GM19351 (cell line): ENCODE measurements at regions not wholly inside any gene's neighbourhood (a gene's known extent, or its start where the extent isn't known, plus 50 kb on each side); places are given as distances from the start of the nearest gene placed in this dataset.

Source experiments
- ATAC-seq: cut with Tn5 transposase; IDR thresholded peaks from one replicate; pipeline ENCODE4 v1.9.1; 2021; ENCODE audit warnings: mild to moderate bottlenecking, moderate library complexity; ENCODE audit not compliant: unreplicated experiment

DNA sequence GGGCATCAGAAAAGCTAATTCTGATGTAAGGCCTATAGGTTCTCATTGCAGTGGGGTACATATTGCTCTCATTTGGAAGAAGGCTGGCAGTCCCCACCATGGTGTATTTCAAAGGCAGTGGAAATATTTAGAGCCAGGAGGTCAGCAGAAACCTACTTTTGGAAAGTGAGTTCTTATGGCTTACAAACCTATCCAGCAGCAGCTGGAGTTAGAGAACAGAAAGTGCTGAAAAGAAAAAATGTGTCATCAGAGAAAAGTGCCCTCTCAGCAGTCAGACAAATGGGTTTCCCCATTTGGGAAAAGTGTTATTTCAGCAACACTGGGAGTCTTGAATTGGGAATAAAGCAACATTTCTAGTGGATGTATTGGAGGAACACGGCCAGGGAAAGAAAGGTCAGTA, 105.7 kb upstream of the IGFBP3 start:
- ATAC-seq, result no peak

DNA sequence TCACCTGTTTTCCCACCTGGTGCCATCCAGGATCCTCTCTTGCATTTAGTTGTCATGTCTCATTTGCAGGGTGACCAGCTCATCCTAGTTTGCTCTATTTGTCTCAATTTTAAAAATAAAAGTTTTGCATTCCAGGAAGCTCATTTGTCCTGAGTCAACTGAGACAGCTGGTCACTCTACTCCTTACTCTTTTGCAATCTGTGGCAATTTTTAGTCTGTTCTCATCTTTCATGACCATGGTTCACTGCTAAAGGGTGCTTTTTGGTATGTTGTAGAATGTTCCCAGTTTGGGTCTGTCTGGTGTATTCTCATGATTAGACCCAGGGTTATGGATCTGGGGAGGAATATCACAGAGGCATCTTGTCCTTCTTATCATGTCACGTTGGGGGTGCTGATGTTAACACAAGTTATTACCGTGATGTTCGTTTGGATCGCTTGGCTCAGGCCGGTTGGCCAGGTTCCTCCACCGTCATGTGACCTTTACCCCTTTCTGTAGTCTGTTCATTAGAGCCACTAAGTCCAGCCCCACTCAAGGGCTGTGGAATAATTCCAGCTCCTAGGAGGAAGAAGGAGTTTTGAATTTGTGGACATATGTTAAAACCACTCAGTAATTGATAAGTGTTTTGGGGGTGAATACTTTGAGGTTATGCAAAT, 103.3 kb upstream of the IGFBP3 start:
- no peak for ATAC-seq

DNA sequence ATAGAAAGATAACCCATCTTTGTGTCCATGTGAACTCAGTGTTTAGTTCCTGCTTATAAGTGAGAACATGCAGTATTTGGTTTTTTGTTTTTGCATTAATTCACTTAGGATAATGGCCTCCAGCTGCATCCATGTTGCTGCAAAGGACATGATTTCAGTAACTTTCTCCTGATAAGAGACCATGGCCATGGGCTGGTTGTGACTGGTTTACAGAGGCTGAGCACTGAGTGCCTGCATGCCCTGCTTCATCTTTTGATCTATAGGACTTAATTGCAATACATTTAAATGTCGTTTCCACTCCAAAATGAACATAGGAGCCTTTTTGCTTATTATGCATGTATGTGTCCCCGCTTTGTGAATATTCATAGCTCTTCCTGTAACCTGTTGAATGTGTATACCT, 101.3 kb upstream of the IGFBP3 start:
- ATAC-seq, result no peak

DNA sequence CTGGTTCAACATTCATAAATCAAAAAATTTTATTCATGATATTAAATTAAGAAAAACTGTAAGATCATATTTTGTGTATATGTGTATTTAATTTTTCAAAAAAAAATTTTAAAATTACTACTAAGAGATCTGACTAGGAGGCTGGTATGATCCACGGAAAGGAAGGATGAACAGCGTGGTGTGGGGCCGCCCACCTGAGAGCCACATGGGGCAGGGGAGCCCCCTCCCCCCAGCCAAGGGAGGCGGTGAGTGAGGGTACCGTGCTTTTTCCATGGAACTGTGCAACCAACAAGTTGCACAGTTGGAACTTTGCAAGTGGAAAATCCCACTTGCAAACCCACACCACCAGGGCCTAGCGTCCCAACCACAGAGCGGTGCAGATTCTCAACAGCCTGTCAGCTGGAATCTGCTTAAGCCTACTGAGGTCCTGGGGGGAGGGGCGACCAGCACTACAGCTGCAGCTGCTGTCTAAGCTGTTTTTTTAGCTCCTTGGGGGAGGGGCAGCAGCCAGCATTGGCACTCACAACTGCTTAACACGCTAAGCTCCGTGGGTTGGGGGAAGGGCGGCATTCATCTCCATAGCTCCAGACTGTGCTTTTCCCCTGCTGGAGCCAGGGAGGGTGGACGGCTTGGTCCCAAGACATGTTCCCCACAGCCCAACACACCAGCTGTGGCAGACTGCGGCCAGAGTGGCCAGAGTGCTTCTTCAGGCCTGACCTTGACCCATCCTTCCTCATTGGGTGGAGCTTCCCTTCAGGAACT, 94.2 kb upstream of the IGFBP3 start:
- ATAC-seq, result no peak

DNA sequence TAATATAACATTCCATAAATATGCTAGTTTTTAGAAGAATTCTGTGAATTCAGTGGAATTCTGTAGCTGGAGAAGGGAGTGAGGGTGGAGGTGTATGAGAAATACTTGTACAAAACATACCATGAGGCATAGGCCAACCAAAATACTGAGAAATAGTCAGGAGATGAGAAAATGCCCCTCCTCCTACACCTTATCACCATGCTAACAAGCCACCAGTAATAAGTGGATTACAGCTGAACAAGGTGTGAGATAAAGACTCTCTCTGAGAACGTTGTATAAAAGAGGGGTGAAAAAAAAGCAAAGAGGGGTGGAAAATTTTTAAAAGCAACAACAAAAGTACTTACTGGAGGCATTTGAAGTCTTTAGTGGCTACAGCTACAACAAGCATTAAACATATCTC, 90.4 kb upstream of the IGFBP3 start:
- no peak for ATAC-seq

DNA sequence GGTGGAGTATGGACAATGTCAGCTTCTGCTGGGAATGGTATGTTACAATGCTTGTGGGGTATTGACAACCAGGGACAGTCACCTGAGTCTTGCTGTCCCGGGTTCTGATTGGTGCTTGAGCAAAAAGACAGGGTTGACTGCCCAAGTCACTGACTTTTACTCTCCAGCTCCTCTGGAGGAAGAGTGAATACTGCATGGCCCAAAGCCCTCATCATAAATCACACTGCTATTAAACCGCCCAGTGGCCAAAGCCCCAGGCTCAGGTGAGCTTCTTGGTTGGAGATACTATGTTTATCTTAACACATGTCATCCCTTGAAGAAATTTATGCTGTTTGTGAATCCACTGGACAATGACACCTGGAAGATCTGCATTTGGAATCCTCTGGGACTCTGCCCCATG, 90.0 kb upstream of the IGFBP3 start:
- ATAC-seq, result no peak

DNA sequence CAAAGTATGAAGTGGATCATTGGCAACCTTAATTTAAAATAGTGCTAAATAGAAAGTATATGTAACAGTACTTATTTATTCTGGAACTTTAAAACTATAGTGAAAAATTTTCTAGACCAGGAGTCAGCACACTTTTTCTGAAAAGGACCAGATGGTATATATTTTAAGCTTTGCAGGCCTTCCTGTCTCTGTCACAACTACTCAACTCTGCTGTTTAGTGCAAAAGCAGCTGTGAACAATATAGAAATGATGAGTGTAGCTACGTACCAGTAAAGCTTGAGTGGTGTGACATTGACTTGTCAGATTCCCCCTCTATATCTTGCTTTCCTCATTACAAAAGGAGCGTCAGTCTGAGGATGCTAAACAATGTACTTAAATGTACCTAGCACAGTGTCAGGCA, 88.1 kb upstream of the IGFBP3 start:
- no peak for ATAC-seq

DNA sequence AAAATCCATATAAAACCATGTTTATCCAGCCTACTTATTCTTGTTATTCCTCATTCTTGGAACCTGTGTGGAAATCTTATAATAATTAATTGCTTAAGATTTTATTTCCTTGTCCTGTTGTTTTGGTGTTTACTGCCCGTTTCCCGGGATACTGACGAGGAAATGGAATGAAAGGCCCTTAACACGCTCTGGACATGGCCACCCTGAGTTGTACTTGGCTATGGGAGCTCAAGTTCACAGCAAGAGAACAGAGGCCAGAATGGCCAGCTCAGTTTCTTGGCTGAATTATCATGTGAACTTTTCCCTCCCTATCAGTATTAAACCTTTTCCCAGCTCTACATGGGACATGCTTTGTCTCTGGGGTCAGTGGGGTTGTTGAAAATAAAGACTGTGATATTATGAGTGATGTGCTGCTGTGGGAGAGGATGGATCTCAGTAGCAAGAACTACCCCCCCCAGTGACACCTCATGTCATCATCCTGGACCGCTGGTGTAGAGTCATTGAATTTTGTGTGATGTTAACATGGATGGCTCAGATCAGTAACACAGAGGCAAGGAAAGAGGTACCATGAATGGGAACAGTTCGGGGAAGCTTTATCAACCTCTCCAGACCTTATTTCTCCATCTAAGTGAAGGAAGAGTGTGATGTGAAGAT, 87.0 kb upstream of the IGFBP3 start:
- ATAC-seq, result no peak

DNA sequence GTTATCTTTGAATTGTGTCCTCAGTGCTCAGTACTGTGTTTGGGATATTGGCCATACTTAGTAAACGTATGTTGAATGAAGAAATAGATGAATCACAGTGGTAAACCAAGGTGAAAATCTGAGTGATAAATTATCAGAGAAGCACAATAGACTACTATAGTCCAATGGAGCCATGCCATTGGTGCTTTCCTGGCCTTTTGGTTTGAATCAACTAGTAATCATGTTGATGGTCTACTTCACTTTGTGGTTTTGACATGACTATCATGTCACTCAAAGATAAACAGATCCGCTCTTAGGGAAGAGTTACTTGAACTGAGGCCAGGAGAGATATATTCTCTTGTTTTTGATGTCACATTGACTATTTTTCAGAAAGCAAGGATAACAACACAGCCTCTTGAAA, 86.1 kb upstream of the IGFBP3 start:
- no peak for ATAC-seq

DNA sequence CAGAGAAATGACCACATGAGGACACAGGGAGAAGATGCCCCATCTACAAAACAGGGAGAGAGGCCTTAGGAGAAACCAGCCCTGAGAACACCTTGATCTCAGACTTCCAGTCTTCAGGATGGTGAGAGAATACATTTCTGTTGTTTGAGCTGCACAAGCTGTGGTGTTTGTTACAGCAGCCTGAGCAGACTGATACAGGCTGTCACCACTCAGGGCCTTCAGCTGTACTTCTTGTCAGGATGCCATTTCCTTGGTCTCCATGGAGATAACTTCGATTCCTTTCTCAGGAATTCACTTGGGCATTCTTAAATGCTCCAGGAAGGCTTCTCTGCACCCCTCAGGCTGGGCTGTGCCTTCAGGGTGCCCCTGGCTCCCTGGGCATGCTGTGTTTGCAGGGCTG, 85.7 kb upstream of the IGFBP3 start:
- no peak for ATAC-seq

DNA sequence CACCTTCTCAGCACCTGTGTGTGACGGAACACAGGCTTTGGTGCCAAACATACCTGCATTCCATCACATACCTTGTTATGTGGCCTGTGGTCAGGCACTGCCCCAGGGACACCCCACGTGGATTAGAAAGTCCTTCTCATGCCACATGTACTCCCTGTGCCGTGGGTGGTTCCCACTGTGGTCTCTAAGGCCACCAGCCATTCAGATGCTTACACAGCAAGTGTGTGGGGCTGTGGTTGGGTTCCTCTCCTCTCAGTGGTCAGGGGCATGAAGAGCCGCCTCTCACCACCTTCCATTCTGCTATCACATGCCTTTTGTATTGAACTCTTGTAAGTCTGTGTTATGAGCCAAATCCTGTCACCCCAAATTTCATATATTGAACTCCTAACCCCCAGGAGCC, 85.1 kb upstream of the IGFBP3 start:
- ATAC-seq, result no peak

DNA sequence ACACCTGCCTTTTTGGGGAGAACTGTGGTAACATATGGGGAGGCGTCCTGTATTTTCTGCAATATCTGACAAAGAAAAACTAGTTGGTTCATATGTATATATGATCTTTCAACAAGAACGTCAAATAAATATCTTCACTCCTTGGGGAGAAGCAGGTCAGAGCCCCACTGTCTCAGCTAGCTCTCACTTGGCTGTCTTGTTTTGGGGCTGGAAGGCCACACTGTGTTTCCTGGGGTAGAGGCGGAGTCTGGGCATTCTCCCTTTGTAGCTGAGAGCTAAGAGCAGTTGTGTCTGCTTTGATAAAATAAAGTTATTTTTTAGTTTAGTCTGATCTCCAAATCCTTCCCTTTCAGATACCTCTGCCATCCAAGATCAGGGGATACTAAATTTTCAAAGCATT, 83.9 kb upstream of the IGFBP3 start:
- ATAC-seq, result no peak

DNA sequence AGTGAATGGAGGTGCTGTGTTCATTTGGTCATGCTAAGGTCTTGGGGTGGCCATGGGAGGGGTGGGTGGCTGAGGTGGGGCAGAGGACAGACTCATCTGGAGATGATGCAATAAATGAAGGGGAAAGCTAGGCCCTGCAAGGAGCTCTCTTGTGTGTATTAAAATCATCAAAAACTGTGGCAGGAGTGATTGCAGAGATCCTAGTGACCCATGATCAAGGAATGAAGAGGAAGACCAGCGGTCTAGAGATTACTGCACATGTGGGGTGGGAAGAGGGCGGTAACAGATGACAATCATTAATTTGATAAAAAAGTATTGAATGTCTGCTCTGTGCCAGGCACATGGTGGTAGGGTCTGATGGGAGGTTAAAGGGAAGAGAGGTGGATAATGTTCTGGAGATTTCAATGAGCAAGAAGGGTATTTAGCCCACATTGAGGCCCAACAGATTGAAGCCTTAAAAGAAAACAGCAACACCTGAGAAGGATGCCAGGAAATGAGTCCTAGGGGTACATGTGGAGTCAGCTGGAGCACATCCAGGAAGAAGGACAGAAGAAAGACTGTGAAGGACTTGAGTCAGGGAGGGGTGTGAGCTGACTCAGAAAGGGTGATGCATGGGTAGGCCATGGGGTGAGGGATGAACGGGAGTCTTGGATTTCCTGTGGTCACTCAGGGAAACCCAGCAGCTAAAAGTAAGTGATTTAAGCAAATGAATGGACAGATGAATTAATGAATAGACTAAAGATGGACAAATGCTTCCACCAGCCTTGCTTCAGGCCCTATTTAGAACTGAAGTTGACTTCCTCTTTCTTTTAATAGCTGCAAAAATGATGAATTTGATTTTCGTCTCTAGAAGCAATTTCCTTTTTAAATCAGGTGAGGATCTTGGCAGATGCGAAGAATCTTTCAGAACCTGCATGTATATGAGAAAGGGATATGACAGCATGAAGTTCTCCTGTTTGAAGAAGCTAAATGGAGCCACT, 83.1 kb upstream of the IGFBP3 start:
- ATAC-seq, result no peak

DNA sequence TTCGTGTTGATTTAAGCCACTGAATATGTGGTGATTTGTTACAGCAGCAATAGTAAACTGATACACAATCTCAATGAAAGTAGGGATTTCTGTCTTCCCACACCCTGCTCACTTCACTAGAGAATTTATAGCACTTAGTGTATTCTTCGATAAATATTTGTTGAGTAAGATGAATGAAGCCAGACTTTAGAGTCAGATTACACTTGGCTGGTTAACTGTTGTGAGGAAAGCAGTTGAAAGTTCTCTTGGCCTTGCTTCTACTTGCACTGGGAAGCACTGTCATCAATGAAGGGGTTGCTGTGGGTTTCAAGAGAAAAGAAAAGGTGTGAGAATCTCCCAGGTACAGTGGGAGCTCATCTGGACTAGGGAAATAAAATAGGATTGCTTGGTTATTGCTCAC, 82.1 kb upstream of the IGFBP3 start:
- ATAC-seq, result no peak

DNA sequence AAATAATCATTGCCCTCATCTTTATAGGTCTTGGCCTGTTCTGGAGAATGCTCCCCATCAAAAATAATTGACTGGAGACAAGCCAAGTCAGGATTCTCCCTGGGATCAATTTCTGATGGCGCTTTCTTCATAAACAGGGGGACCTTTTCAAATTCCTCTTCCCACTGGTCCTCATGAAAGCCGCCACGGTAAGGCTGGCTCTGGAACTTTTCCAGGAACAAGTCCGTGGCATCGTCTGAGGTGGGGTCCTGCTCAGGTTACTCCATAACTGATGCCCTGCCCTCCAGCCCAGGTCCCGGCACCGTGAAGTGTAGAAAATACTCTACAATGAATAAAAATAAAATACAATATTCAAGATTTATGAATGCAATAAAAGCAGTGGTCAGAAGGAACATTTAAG, 79.4 kb upstream of the IGFBP3 start:
- ATAC-seq, result no peak

DNA sequence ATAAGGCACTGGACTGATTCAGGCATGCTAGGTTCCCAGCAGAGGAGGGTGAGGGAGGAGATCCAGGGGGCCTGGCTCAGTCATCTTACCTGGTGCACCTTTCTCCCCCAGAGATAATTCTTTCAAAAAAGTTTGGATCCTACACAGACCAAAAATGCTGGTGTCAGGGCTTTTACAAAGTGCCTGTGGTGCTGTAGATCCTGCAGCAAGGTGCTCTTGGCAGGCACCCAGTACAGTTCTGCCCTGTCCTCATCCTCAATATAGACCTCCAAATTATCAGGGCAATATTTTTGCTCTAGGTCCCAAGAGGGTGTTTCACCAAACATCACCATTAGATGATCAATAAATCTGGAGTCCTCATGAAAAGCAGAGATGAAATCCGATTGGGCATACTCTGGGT, 78.5 kb upstream of the IGFBP3 start:
- no peak for ATAC-seq

DNA sequence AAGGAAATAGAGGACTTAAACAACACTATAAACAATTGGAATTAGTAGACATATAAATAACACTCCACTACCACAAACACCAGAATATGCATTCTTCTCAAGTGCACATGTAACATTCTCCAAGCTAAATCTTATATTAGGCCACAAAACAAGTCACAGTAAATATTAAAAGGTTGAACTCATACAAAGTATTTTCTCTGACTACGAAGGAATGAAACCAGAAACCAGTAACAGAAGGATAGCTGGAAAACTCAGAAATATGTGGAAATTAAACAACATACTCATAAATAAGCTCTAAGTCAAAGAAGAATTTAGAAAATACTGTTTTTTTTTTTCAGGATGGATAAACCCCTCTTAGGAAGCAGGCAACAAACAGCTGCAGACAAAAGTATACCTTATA, 77.4 kb upstream of the IGFBP3 start:
- no peak for ATAC-seq

DNA sequence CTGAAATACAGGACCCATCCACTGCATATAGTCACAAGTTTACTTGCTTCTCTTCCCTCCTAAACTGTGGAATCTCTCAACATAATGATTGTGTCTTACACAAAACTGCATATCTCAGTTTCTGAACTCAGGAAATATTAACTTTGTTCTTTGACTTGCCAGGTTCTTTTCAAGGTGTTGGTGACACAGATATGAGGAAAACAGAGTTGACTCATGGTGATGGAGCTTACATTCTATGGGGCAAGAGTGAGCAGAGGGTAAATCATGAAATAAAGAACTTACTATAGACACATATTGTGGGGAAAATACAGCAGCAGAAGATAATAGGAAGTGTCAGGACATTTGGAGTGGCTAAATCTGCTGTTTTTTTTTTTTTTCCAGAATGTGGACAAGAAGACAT, 72.5 kb upstream of the IGFBP3 start:
- ATAC-seq, result no peak

DNA sequence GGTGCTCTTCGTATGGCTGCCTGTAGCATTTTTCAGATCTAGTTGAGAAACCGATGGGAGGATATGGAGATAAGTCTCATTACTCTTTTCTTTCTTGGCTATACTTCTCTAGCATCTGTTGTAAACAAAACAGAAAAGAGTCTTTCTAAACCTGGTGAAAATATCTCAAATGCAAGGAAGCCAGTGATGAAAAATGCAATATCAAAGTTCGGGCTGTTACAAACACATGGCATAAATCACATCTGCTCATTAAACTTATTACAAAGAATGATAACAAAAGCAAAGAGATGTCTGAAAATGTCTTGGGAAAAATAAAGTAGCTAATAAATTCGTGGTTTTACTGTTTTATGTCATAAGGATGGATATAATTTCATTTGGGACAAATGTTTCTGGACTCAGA, 71.8 kb upstream of the IGFBP3 start:
- ATAC-seq, result no peak

DNA sequence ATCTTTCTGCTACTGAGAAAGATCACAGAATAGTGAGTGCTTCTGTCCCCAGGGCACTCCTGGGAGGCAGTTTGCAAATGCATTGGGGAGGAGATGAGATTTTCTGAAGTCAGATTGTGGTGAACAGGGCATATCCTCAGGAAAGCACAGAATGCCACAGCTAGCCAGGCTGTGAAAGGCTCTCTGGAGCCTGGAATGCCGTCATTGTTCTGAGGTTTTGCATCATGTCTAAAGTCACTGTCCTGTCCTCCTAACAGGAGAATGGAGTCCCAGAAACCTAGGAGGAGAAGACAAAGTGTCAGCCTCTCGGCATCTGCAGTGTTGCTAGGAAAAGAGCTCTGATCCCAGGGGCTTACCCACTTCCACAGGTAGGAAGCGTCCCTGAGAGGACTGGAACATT, 69.2 kb upstream of the IGFBP3 start:
- ATAC-seq, result no peak

DNA sequence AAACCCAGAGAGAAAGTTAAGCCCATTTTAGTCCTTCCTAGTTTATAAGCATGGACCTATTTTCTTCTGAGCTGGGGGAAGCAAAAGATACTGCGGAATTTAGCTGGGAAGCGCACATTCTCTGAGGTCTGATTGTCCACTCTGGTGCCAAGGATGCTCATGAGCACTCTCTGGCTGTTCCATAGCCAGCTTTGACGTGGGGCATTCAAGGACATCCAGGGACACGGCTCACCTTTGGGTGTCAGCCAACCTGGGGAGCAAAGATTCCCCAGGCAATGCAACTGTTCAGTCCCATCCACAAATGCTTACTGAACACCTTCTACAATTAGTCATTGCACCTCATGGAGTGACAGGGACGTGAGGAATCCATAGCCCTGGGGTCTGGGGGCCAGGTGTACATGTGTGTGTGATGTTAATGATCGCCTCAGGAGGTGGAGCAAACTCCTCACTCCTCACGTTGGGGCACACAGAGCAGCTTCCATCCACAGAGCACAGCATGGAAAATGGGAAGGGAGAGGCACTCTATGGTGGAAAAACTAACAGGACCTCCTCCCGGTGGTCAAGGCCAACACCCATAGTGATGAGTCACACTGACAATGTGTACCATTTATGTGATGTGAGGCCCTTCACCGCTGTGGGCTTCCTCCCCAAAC, 67.5 kb upstream of the IGFBP3 start:
- no peak for ATAC-seq
